ENCODE measurements at regions not wholly inside any gene's neighbourhood (a gene's known extent, or its start where the extent isn't known, plus 50 kb on each side); places are given as distances from the start of the nearest gene placed in this dataset.
A peak's percentile ranks its signal among the peaks of the same experiment; 100 is the strongest.
"Not testable (repeated sequence)": the region's sequence is repeated elsewhere in the genome, so short reads cannot be mapped to it uniquely, and the experiment has no call there.

GRCh38 chr10:28453926-28454325, 79.0 kb upstream of the WAC start:
- Histone ChIP-seq H3K4me3 (ENCODE audit: low read length) (no peak overlapping the region), H3K27me3 (ENCODE audit: insufficient read depth, low read length) (no peaks in the 10 kb centered on the region), H3K9ac (ENCODE audit: low read depth, low read length) (no peak overlapping the region), H3K4me1 (ENCODE audit: insufficient read depth, low read length) (peaks cover under 1% of the 10 kb centered on the region; the same call in 1 of the 2 replicates), H3K36me3 (ENCODE audit: insufficient read depth, low read depth, low read length) (no peaks in the 10 kb centered on the region), H3K9me3 (ENCODE audit: insufficient read depth, low read depth, low read length) (no peaks in the 10 kb centered on the region), H3K27ac (ENCODE audit: low read length) (no peak overlapping the region)

GRCh38 chr10:28457110-28457509, 75.8 kb upstream of the WAC start:
- no peaks in the 10 kb centered on the region for H3K27me3 ChIP-seq (ENCODE audit: insufficient read depth, low read length)
- no peak overlapping the region for H3K27ac ChIP-seq (ENCODE audit: low read length)
- H3K4me1 ChIP-seq (ENCODE audit: insufficient read depth, low read length): peaks cover 17% of the 10 kb centered on the region
- H3K9ac ChIP-seq (ENCODE audit: low read depth, low read length): 0 out of 2 replicates have a peak overlapping the region, but pooled peaks have one; percentile 11
- no peak overlapping the region for H3K4me3 ChIP-seq (ENCODE audit: low read length)
- H3K36me3 ChIP-seq (ENCODE audit: insufficient read depth, low read depth, low read length): no peaks in the 10 kb centered on the region
- H3K9me3 ChIP-seq (ENCODE audit: insufficient read depth, low read depth, low read length): no peaks in the 10 kb centered on the region

- not testable (repeated sequence) for H3K9me3 ChIP-seq (ENCODE audit: insufficient read depth, low read depth, low read length); H3K36me3 ChIP-seq (ENCODE audit: insufficient read depth, low read depth, low read length)
- H3K4me1 ChIP-seq (ENCODE audit: insufficient read depth, low read length): peaks cover 17% of the 10 kb centered on the region
These were observed 75.0 kb upstream of the WAC start for GRCh38 chr10:28457873-28458272.

GRCh38 chr10:28459453-28460144, 73.3 kb upstream of the WAC start:
- peak overlapping the region; percentile 46; the same call in 1 of the 2 replicates for H3K9ac ChIP-seq (ENCODE audit: low read depth, low read length)
- no peaks in the 10 kb centered on the region for H3K36me3 ChIP-seq (ENCODE audit: insufficient read depth, low read depth, low read length)
- H3K27ac ChIP-seq (ENCODE audit: low read length): peak overlapping the region; percentile 86
- H3K4me3 ChIP-seq (ENCODE audit: low read length): peak overlapping the region; percentile 16; the same call in 1 of the 2 replicates
- H3K4me1 ChIP-seq (ENCODE audit: insufficient read depth, low read length): peaks cover 17% of the 10 kb centered on the region
- no peaks in the 10 kb centered on the region for H3K27me3 ChIP-seq (ENCODE audit: insufficient read depth, low read length)
- H3K9me3 ChIP-seq (ENCODE audit: insufficient read depth, low read depth, low read length): no peaks in the 10 kb centered on the region

More at GRCh38 chr10:28457873-28458272, 75.0 kb upstream of the WAC start:
- H3K27me3 ChIP-seq (ENCODE audit: insufficient read depth, low read length); H3K27ac ChIP-seq (ENCODE audit: low read length); H3K9ac ChIP-seq (ENCODE audit: low read depth, low read length); H3K4me3 ChIP-seq (ENCODE audit: low read length): not testable (repeated sequence)

GRCh38 chr10:28463141-28463540, 69.8 kb upstream of the WAC start:
- no peak overlapping the region for H3K27ac ChIP-seq (ENCODE audit: low read length)
- peaks cover 17% of the 10 kb centered on the region for H3K4me1 ChIP-seq (ENCODE audit: insufficient read depth, low read length)
- no peaks in the 10 kb centered on the region for H3K36me3 ChIP-seq (ENCODE audit: insufficient read depth, low read depth, low read length)
- no peak overlapping the region for H3K4me3 ChIP-seq (ENCODE audit: low read length)
- H3K27me3 ChIP-seq (ENCODE audit: insufficient read depth, low read length): no peaks in the 10 kb centered on the region
- no peaks in the 10 kb centered on the region for H3K9me3 ChIP-seq (ENCODE audit: insufficient read depth, low read depth, low read length)
- H3K9ac ChIP-seq (ENCODE audit: low read depth, low read length): no peak overlapping the region

GRCh38 chr10:28463676-28464395, 69.1 kb upstream of the WAC start:
- Histone ChIP-seq H3K9me3 (ENCODE audit: insufficient read depth, low read depth, low read length) (no peaks in the 10 kb centered on the region), H3K4me3 (ENCODE audit: low read length) (no peak overlapping the region), H3K36me3 (ENCODE audit: insufficient read depth, low read depth, low read length) (no peaks in the 10 kb centered on the region), H3K27me3 (ENCODE audit: insufficient read depth, low read length) (no peaks in the 10 kb centered on the region), H3K4me1 (ENCODE audit: insufficient read depth, low read length) (peaks cover 17% of the 10 kb centered on the region), H3K9ac (ENCODE audit: low read depth, low read length) (no peak overlapping the region), H3K27ac (ENCODE audit: low read length) (no peak overlapping the region)

GRCh38 chr10:28467615-28468014, 65.3 kb upstream of the WAC start:
- Histone ChIP-seq H3K9ac (ENCODE audit: low read depth, low read length) (no peak overlapping the region), H3K9me3 (ENCODE audit: insufficient read depth, low read depth, low read length) (no peaks in the 10 kb centered on the region), H3K36me3 (ENCODE audit: insufficient read depth, low read depth, low read length) (no peaks in the 10 kb centered on the region), H3K4me3 (ENCODE audit: low read length) (no peak overlapping the region), H3K27me3 (ENCODE audit: insufficient read depth, low read length) (no peaks in the 10 kb centered on the region), H3K4me1 (ENCODE audit: insufficient read depth, low read length) (peaks cover 8% of the 10 kb centered on the region), H3K27ac (ENCODE audit: low read length) (no peak overlapping the region)

- Histone ChIP-seq H3K9me3 (ENCODE audit: insufficient read depth, low read depth, low read length) (no peaks in the 10 kb centered on the region), H3K9ac (ENCODE audit: low read depth, low read length) (no peak overlapping the region), H3K36me3 (ENCODE audit: insufficient read depth, low read depth, low read length) (no peaks in the 10 kb centered on the region), H3K4me3 (ENCODE audit: low read length) (no peak overlapping the region), H3K27ac (ENCODE audit: low read length) (no peak overlapping the region), H3K4me1 (ENCODE audit: insufficient read depth, low read length) (peaks cover 8% of the 10 kb centered on the region), H3K27me3 (ENCODE audit: insufficient read depth, low read length) (no peaks in the 10 kb centered on the region)
These were observed 64.0 kb upstream of the WAC start for GRCh38 chr10:28468707-28469483.

GRCh38 chr10:28470873-28471651, 61.9 kb upstream of the WAC start:
- Histone ChIP-seq H3K4me3 (ENCODE audit: low read length) (no peak overlapping the region), H3K4me1 (ENCODE audit: insufficient read depth, low read length) (peaks cover 8% of the 10 kb centered on the region), H3K36me3 (ENCODE audit: insufficient read depth, low read depth, low read length) (no peaks in the 10 kb centered on the region), H3K9ac (ENCODE audit: low read depth, low read length) (no peak overlapping the region), H3K27ac (ENCODE audit: low read length) (no peak overlapping the region), H3K9me3 (ENCODE audit: insufficient read depth, low read depth, low read length) (no peaks in the 10 kb centered on the region), H3K27me3 (ENCODE audit: insufficient read depth, low read length) (no peaks in the 10 kb centered on the region)

GRCh38 chr10:28471652-28472050, 61.3 kb upstream of the WAC start:
- Histone ChIP-seq H3K27ac (ENCODE audit: low read length) (no peak overlapping the region), H3K27me3 (ENCODE audit: insufficient read depth, low read length) (no peaks in the 10 kb centered on the region), H3K9me3 (ENCODE audit: insufficient read depth, low read depth, low read length) (no peaks in the 10 kb centered on the region), H3K9ac (ENCODE audit: low read depth, low read length) (no peak overlapping the region), H3K4me3 (ENCODE audit: low read length) (no peak overlapping the region), H3K4me1 (ENCODE audit: insufficient read depth, low read length) (peaks cover 8% of the 10 kb centered on the region), H3K36me3 (ENCODE audit: insufficient read depth, low read depth, low read length) (no peaks in the 10 kb centered on the region)

- no peak overlapping the region for H3K27ac ChIP-seq (ENCODE audit: low read length)
- H3K4me3 ChIP-seq (ENCODE audit: low read length): no peak overlapping the region
- no peaks in the 10 kb centered on the region for H3K27me3 ChIP-seq (ENCODE audit: insufficient read depth, low read length)
- H3K9ac ChIP-seq (ENCODE audit: low read depth, low read length): no peak overlapping the region
- no peaks in the 10 kb centered on the region for H3K36me3 ChIP-seq (ENCODE audit: insufficient read depth, low read depth, low read length)
- no peaks in the 10 kb centered on the region for H3K9me3 ChIP-seq (ENCODE audit: insufficient read depth, low read depth, low read length)
- no peaks in the 10 kb centered on the region for H3K4me1 ChIP-seq (ENCODE audit: insufficient read depth, low read length)
These were observed 54.3 kb upstream of the WAC start for GRCh38 chr10:28478646-28479045.

All from iPS-20b (cell line).